Uterus (tissue), 3 donors: ENCODE measurements at regions not wholly inside any gene's neighbourhood (a gene's known extent, or its start where the extent isn't known, plus 50 kb on each side); places are given as distances from the start of the nearest gene placed in this dataset.

ENCODE experiments used
- DNase-seq, 2 donors: peaks; one replicate each; pipeline ENCODE4 v3.0.0-alpha.2; 2019 to 2020
- H3K27ac ChIP-seq, 2 donors: fragments of 200-600 bp; sonication (generic); 1 replicate in 1 of 2; 2 replicates in 1 of 2; pipeline ENCODE4 v1.5.1; 2016 to 2018
- H3K27me3 ChIP-seq, 2 donors: fragments of 200-600 bp; sonication (generic); one replicate each; pipeline ENCODE4 v1.5.1; 2018 to 2019; ENCODE audit warnings: control low read depth in 1 of 2
- H3K36me3 ChIP-seq, 2 donors: fragments of 200-600 bp; sonication (generic); one replicate each; pipeline ENCODE4 v1.5.1; 2019; ENCODE audit warnings: control low read depth in 1 of 2
- H3K4me1 ChIP-seq, 2 donors: fragments of 200-600 bp; sonication (generic); one replicate each; pipeline ENCODE4 v1.5.1; 2018 to 2019; ENCODE audit warnings: control low read depth in 1 of 2
- H3K4me3 ChIP-seq, 2 donors: fragments of 200-600 bp; sonication (generic); 1 replicate in 1 of 2; 2 replicates in 1 of 2; pipeline ENCODE4 v1.5.1; 2018 to 2019; ENCODE audit warnings: mild to moderate bottlenecking in 1 of 2
- H3K9me3 ChIP-seq, 2 donors: fragments of 200-600 bp; sonication (generic); one replicate each; pipeline ENCODE4 v1.5.1; 2019; ENCODE audit warnings: control low read depth in 1 of 2
- POLR2A ChIP-seq, 2 donors: fragments of 450-650 bp; IDR thresholded peaks; one replicate each; pipeline ENCODE4 v1.6.1; 2016; ENCODE audit warnings: antibody characterized with exemption in 2 of 2, mild to moderate bottlenecking in 1 of 2, moderate library complexity in 1 of 2
- intact Hi-C: fragments of 100-400 bp; cut with DNase I; formaldehyde crosslinking; loops from one replicate; pipeline ENCODE4 v1.15.1; 2023; ENCODE audit warnings: low total_unique reads
- TF ChIP-seq, protein P1 (sequence below), 4 experiments: fragments of 200-600 bp in 2 of 4; fragments of 450-650 bp in 2 of 4; sonication (generic) in 2 of 4; IDR thresholded peaks; one replicate each; pipeline ENCODE4 v1.5.1; 2016 to 2019; ENCODE audit warnings: antibody characterized with exemption in 4 of 4, mild to moderate bottlenecking in 2 of 4, moderate library complexity in 1 of 4
- donor health status: DM: yes; HTN: yes; CAD: no.

DNA sequence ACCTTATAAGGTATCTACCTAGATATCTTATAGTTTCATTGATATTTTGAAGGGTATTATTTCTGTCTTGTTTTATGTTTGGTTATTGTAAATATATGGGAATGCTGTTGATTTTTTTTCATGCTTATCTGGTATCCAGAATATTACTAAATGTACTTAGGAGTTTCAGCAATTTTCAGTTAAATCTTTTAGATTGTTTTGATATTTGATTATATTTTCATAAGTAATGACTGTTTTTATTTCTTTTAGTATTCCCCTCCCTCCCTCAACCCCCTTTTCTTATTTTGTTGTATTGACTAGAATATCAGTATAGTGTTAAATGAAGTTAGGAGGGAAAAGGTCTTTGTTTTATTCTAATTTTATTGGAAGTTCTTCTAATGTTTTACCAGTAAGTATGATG, 344.4 kb upstream of the PROX1 start:
- Histone ChIP-seq H3K27ac (no peak overlapping the region), H3K27me3 (no peaks in the 10 kb centered on the region), H3K9me3 (no peaks in the 10 kb centered on the region), H3K4me1 (no peaks in the 10 kb centered on the region), H3K36me3 (no peaks in the 10 kb centered on the region), H3K4me3 (no peak overlapping the region)
- intact Hi-C loops, result no loop called here
- no peak for DNase-seq
- no peak for TF ChIP-seq POLR2A (IDR thresholded peaks at IDR 0.05)
- TF ChIP-seq, protein P1, sequence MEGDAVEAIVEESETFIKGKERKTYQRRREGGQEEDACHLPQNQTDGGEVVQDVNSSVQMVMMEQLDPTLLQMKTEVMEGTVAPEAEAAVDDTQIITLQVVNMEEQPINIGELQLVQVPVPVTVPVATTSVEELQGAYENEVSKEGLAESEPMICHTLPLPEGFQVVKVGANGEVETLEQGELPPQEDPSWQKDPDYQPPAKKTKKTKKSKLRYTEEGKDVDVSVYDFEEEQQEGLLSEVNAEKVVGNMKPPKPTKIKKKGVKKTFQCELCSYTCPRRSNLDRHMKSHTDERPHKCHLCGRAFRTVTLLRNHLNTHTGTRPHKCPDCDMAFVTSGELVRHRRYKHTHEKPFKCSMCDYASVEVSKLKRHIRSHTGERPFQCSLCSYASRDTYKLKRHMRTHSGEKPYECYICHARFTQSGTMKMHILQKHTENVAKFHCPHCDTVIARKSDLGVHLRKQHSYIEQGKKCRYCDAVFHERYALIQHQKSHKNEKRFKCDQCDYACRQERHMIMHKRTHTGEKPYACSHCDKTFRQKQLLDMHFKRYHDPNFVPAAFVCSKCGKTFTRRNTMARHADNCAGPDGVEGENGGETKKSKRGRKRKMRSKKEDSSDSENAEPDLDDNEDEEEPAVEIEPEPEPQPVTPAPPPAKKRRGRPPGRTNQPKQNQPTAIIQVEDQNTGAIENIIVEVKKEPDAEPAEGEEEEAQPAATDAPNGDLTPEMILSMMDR (IDR thresholded peaks at IDR 0.05), result no peak

DNA sequence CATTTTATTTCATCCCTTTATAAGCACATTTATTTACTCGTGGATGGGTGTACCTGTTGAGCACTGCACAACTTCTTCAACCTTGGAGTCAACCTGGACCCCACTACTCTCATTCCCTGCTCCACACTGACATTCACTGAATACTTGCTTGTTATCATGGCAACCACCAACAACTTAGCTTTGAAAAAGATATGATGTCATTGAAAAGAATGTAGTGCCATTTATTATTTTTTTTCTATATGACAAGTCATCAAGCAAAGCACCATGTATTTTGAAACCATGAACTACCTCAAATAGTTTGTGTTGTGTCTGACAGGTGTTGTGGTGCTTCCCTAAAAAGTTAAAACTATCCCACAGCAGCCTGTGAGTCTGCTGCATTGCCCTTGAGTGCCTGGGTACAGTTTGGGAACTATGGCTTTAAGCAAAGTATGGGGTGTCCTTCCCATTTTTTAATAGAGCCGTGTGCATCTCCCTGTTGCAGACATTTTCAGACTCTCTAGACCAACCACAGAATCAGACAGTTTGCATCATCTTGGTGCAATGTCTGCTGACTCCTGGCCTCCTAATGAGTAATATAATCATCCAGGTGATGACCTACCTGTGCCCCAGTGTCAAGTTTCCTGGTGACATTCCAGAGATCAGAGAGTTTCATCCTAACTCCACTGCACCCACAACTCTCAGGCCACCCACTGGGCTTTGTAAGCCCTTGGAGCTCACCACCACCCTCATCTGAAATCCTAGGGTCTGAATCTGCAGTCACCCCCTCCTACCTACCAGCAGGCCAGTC, 339.7 kb upstream of the PROX1 start:
- no peak for DNase-seq
- Histone ChIP-seq H3K36me3 (no peaks in the 10 kb centered on the region), H3K9me3 (no peaks in the 10 kb centered on the region), H3K4me3 (no peak overlapping the region), H3K4me1 (no peaks in the 10 kb centered on the region), H3K27ac (no peak overlapping the region), H3K27me3 (no peaks in the 10 kb centered on the region)
- intact Hi-C loops, result no loop called here
- TF ChIP-seq POLR2A (IDR thresholded peaks at IDR 0.05), result no peak
- TF ChIP-seq, protein P1 (IDR thresholded peaks at IDR 0.05), result no peak

DNA sequence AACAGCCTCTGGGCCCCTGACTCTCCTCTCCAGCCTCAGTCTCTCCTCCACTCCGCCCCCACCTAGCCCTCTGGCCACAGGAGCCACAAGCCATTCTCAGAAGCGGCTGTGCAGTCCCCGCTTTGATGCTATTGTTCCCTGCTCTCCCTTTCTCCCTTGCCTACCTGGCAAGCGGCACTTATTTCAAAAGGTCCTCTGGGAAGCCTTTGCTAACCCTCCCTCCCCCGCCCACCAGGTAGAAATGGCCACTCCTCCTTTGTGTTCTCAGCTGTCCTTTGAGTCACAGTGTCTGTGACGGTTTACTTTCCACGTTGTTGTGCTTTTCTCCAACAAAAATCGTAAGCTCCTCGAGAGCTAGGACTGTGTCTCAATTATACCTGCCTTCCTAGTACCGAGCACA, 338.4 kb upstream of the PROX1 start:
- no peaks in the 10 kb centered on the region for H3K4me1 ChIP-seq
- no peak for DNase-seq
- no peaks in the 10 kb centered on the region for H3K36me3 ChIP-seq
- no peak overlapping the region for H3K4me3 ChIP-seq
- H3K27me3 ChIP-seq, result no peaks in the 10 kb centered on the region
- no peak overlapping the region for H3K27ac ChIP-seq
- intact Hi-C loops, result no loop called here
- H3K9me3 ChIP-seq, result no peaks in the 10 kb centered on the region
- TF ChIP-seq, protein P1 (IDR thresholded peaks at IDR 0.05), result no peak
- no peak for TF ChIP-seq POLR2A (IDR thresholded peaks at IDR 0.05)

DNA sequence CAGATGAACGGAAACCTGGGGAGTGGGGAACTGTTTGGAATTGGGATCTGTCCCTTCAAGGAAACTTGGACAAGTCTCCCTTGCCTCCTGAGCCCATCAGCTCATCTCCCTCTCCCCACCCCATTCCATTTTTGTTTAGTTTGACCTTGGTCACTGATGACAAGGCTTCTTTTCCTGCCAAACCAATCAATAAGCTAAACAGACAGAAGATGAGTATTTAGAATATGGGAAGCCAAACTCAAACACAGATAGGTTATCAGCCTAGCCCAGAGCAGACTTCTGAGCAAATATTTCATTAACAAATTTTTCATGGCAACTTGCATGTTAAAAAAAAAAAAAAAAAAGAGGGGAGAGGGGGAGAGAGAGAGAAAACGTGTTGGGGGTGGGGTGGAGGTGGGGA, 337.2 kb upstream of the PROX1 start:
- no peak for DNase-seq
- H3K4me3 ChIP-seq, result no peak overlapping the region
- H3K9me3 ChIP-seq, result no peaks in the 10 kb centered on the region
- no peaks in the 10 kb centered on the region for H3K27me3 ChIP-seq
- no peaks in the 10 kb centered on the region for H3K36me3 ChIP-seq
- TF ChIP-seq, protein P1 (IDR thresholded peaks at IDR 0.05), result no peak
- TF ChIP-seq POLR2A (IDR thresholded peaks at IDR 0.05), result no peak
- H3K27ac ChIP-seq, result no peak overlapping the region
- intact Hi-C loops, result no loop called here
- no peaks in the 10 kb centered on the region for H3K4me1 ChIP-seq

DNA sequence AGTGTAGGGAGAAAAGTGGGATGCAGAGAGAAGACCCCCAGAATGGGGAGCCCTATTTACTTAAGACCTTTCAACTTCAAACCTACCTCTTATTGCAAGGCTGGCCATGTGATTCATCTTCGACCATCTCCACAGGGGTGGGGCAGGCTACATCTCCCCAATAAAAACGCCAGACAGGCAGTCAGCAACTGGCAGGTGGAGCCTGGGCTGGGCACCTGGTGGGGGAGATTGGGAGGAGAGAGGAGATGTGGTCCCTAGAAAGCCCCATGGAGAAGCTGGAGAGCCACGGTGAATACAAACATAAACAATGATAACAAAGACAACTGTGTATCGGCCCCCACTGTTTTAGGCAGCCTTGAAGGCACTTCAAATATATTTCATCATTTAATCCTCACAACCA, 336.7 kb upstream of the PROX1 start:
- Histone ChIP-seq H3K27me3 (no peaks in the 10 kb centered on the region), H3K27ac (no peak overlapping the region), H3K9me3 (no peaks in the 10 kb centered on the region), H3K4me1 (no peaks in the 10 kb centered on the region), H3K36me3 (no peaks in the 10 kb centered on the region), H3K4me3 (no peak overlapping the region)
- DNase-seq, result no peak
- intact Hi-C loops, result no loop called here
- TF ChIP-seq POLR2A (IDR thresholded peaks at IDR 0.05), result no peak
